PC-9 (cell line): ENCODE measurements at regions not wholly inside any gene's neighbourhood (a gene's known extent, or its start where the extent isn't known, plus 50 kb on each side); places are given as distances from the start of the nearest gene placed in this dataset.

Experiments used
- BruUV-seq: library from RNA; stranded (reverse); fragments of 400-500 nt; replicated peaks from 2 replicates; lab custom pipeline; 2021; lab: Mats Ljungman, UMichigan
- CTCF ChIA-PET: fragments of 300-600 bp; sonication (Branson Sonifier 250); formaldehyde crosslinking; loops from one replicate; lab custom pipeline; 2022; ENCODE audit warnings: antibody characterized with exemption; lab: Charles Lee
- POLR2A ChIA-PET: fragments of 300-600 bp; sonication (Branson Sonifier 250); formaldehyde crosslinking; loops from one replicate; lab custom pipeline; 2022; ENCODE audit warnings: antibody characterized with exemption; ENCODE audit not compliant: unreplicated experiment; lab: Charles Lee
- DNase-seq, 2 experiments: peaks; one replicate each; pipeline versions ENCODE4 v3.0.0 to v3.0.0-alpha.2; 2015 to 2022; ENCODE audit warnings: mixed read lengths in 1 of 2
- H2AFZ ChIP-seq: fragments of 200-600 bp; sonication (generic); 2 replicates; pipeline ENCODE4 v1.8.1; 2017; ENCODE audit warnings: antibody characterized with exemption
- H3F3A ChIP-seq: fragments of 200-600 bp; sonication (generic); 2 replicates; pipeline ENCODE4 v1.8.1; 2017; ENCODE audit warnings: antibody characterized with exemption, mild to moderate bottlenecking, low read depth; ENCODE audit not compliant: insufficient read depth
- H3K27ac ChIP-seq: fragments of 200-600 bp; sonication (generic); 2 replicates; pipeline ENCODE4 v1.6.1; 2016; ENCODE audit warnings: mixed run types
- H3K27me3 ChIP-seq: fragments of 200-600 bp; sonication (generic); 2 replicates; pipeline ENCODE4 v1.6.1; 2016; ENCODE audit warnings: low read depth, mixed run types; ENCODE audit not compliant: insufficient read depth
- H3K36me3 ChIP-seq: fragments of 200-600 bp; sonication (generic); 2 replicates; pipeline ENCODE4 v1.6.1; 2016; ENCODE audit warnings: low read depth, mixed run types
- H3K4me1 ChIP-seq: fragments of 200-600 bp; sonication (generic); replicated peaks from 2 replicates; pipeline ENCODE4 v1.6.1; 2016; ENCODE audit warnings: mixed run types; ENCODE audit not compliant: insufficient read depth
- H3K4me2 ChIP-seq: fragments of 200-600 bp; sonication (generic); 2 replicates; pipeline ENCODE4 v1.6.1; 2017; ENCODE audit warnings: mixed run types
- H3K4me3 ChIP-seq: fragments of 200-600 bp; sonication (generic); 2 replicates; pipeline ENCODE4 v1.6.1; 2016; ENCODE audit warnings: mixed run types
- H3K79me2 ChIP-seq: fragments of 200-600 bp; sonication (generic); 2 replicates; pipeline ENCODE4 v1.6.1; 2017; ENCODE audit warnings: low read depth, mixed run types
- H3K9me2 ChIP-seq: fragments of 200-600 bp; sonication (generic); 2 replicates; pipeline ENCODE4 v1.8.1; 2017; ENCODE audit warnings: mild to moderate bottlenecking; ENCODE audit not compliant: insufficient read depth
- H3K9me3 ChIP-seq: fragments of 200-600 bp; sonication (generic); 2 replicates; pipeline ENCODE4 v1.8.1; 2016; ENCODE audit warnings: low read depth; ENCODE audit not compliant: insufficient read depth
- H4K20me1 ChIP-seq: fragments of 200-600 bp; sonication (generic); 2 replicates; pipeline ENCODE4 v1.8.1; 2017; ENCODE audit not compliant: insufficient read depth
- CTCF ChIP-seq: fragments of 200-600 bp; sonication (generic); conservative IDR thresholded peaks from 2 replicates; pipeline ENCODE4 v1.6.1; 2017; ENCODE audit warnings: mixed run types, antibody characterized with exemption, mild to moderate bottlenecking, moderate library complexity
- EZH2 ChIP-seq: fragments of 200-600 bp; sonication (generic); IDR thresholded peaks from 2 replicates; pipeline ENCODE4 v1.8.0; 2017; ENCODE audit warnings: antibody characterized with exemption, low read depth
- intact Hi-C: fragments of 100-400 bp; cut with micrococcal nuclease; formaldehyde crosslinking; loops from one replicate; pipeline ENCODE4 v1.10.0; 2022; ENCODE audit not compliant: unreplicated experiment

- Histone ChIP-seq H3F3A (no peaks in the 10 kb centered on the region), H4K20me1 (no peaks in the 10 kb centered on the region), H3K4me2 (no peak overlapping the region), H2AFZ (no peak overlapping the region), H3K9me3 (no peaks in the 10 kb centered on the region), H3K36me3 (no peaks in the 10 kb centered on the region), H3K27ac (no peak overlapping the region), H3K9me2 (no peaks in the 10 kb centered on the region), H3K4me3 (no peak overlapping the region), H3K27me3 (no peaks in the 10 kb centered on the region), H3K79me2 (no peaks in the 10 kb centered on the region), H3K4me1 (no peaks in the 10 kb centered on the region)
- ChIA-PET CTCF (no interaction called here), POLR2A (interaction anchor here (0.7 kb wide), 1 partner anchor 1648 kb away, joined by 4 read pairs; no protein-coding TSS in a partner anchor)
- DNase-seq = no peak
- no TSS peak for BruUV-seq
- TF ChIP-seq CTCF = no peak
- TF ChIP-seq EZH2 = no peak
- intact Hi-C loops = no loop called here
Measured at GRCh38 chr6:8651998-8652397, 216.7 kb upstream of the SLC35B3 start.

DNA sequence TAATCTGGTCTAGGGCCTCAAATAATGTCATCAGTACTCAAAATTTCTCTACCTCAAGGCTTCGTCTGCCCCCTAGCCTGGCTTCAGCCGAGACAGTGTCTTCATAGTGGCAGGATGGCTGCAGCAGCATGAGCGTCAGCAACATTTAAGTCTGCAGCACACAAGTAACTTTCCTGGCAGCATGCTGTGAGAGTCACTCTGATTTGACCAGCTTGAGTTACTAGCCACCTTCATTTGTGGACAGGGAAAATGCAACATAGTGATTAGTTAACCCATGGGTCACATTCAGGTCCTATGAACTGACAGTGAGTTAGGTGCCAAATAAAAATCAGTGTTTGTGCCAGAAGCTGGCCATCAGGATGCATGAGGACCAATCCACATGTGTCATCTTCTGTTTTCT is 209.9 kb upstream of the SLC35B3 start:
- Histone ChIP-seq H3K36me3 (no peaks in the 10 kb centered on the region), H3F3A (no peaks in the 10 kb centered on the region), H4K20me1 (no peaks in the 10 kb centered on the region), H2AFZ (no peak overlapping the region), H3K4me1 (no peaks in the 10 kb centered on the region), H3K79me2 (no peaks in the 10 kb centered on the region), H3K4me3 (no peak overlapping the region), H3K27ac (no peak overlapping the region), H3K9me2 (no peaks in the 10 kb centered on the region), H3K9me3 (no peaks in the 10 kb centered on the region), H3K4me2 (no peak overlapping the region), H3K27me3 (no peaks in the 10 kb centered on the region)
- no peak for DNase-seq
- no TSS peak for BruUV-seq
- POLR2A ChIA-PET = no interaction called here
- intact Hi-C loops = no loop called here
- no peak for TF ChIP-seq CTCF
- TF ChIP-seq EZH2 = no peak
- CTCF ChIA-PET = no interaction called here

DNA sequence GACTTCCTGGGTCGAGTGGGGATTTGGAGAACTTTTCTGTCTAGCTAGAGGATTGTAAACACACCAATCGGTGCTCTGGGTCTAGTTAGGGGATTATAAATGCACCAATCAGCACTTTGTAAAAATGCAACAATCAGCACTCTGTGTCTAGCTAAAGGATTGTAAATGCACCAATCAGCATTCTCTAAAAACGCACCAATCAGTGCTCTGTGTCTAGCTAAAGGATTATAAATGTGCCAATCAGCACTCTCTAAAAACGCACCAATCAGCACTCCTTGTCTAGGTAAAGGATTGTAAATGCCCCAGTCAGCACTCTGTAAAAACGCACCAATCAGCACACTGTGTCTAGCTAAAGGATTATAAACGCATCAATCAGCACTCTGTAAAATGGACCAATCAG is 209.0 kb upstream of the SLC35B3 start:
- POLR2A ChIA-PET = no interaction called here
- Histone ChIP-seq H2AFZ (no peak overlapping the region), H3K9me3 (no peaks in the 10 kb centered on the region), H3K27me3 (no peaks in the 10 kb centered on the region), H3K9me2 (no peaks in the 10 kb centered on the region), H3K4me3 (no peak overlapping the region), H3K4me1 (no peaks in the 10 kb centered on the region), H3F3A (no peaks in the 10 kb centered on the region), H3K27ac (no peak overlapping the region), H3K4me2 (no peak overlapping the region), H3K36me3 (no peaks in the 10 kb centered on the region), H4K20me1 (no peaks in the 10 kb centered on the region), H3K79me2 (no peaks in the 10 kb centered on the region)
- CTCF ChIA-PET = no interaction called here
- intact Hi-C loops = no loop called here
- no peak for DNase-seq
- no TSS peak for BruUV-seq
- TF ChIP-seq CTCF (no peak), EZH2 (no peak)
